Hematopoietic multipotent progenitor cell treated with erythropoietin and hydrocortisone succinate and interleukin-3 and kit ligand, for 17 days (in vitro differentiated cells): ENCODE measurements at regions not wholly inside any gene's neighbourhood (a gene's known extent, or its start where the extent isn't known, plus 50 kb on each side); places are given as distances from the start of the nearest gene placed in this dataset.

ENCODE experiments used
- DNase-seq: peaks from one replicate; pipeline ENCODE4 v3.0.0-alpha.2; 2015; ENCODE audit warnings: low spot score

DNA sequence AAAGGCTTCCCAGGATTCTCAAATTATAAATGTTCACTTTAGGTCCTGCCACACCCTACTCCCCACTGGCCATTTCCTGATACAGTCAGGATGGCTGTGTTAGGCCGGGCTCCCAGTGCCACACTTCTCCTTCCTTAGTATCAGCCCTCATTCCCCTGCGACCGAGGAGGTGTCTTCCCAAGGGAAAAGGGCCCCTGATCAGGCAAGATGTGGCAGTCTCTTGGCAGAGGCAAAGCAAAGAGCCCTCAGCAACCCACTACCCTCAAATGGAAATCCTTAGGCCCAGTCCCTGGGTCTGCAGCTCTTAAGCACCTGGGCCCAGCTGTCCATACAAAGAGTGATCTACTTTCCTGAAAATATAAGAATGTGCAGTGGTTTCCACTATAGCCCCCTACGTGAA lies 96.5 kb upstream of the VASH1 start:
- no peak for DNase-seq

DNA sequence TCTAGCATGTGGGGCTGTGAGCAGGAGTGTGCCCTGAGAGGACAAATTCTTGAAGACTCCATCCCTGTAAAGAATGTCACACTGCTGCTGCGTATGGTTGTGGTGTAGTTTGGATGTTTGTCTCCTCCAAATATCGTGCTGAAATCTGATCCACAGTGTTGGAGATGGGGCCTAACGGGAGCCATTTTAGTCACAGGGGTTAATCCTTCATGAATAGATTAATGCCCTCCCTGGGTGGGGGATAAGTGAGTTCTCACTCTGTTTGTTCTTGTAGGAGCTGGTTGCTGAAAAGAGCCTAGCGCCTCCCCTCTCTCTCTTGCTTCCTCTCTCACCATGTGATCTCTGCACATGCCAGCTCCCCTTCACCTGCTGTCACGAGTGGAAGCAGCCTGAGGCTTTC lies 94.5 kb upstream of the VASH1 start:
- DNase-seq, result no peak

DNA sequence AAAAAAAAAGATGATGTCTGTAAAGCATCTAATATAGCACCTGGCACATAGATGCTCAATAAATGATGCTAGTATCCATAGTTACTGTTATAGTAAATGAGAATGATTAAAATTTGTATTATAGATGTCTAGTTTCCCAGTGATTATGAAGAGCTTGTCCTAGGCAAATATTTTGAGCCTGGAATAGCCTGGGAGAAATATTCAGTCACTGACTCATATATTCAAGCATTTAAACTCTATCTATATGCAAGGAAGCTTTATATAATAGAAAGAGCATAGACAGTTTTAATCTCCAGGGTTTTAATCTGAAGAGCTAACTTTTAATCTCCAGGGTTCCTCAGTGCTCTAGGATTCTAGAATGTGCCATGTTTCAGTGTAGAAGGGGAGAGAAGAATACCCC lies 91.5 kb upstream of the VASH1 start:
- DNase-seq, result no peak

DNA sequence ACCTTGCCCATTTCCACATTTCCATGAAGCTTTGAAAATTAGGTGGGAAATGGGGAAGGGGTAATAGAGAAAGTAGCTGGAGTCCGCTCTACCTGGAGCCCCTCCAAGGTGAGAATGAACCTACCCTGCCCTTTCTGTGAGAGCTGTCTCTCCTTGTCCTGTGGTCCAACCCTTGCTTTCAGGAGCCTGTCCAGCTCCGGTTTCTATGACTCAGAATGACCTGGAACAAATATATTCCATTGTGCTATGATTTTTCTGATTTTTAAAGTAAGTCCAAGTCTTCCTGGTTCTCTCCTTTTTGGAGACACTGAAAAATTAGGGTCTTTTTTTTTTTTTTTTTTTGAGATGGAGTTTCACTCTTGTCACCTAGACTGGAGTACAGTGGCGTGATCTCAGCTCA lies 89.1 kb upstream of the VASH1 start:
- no peak for DNase-seq

DNA sequence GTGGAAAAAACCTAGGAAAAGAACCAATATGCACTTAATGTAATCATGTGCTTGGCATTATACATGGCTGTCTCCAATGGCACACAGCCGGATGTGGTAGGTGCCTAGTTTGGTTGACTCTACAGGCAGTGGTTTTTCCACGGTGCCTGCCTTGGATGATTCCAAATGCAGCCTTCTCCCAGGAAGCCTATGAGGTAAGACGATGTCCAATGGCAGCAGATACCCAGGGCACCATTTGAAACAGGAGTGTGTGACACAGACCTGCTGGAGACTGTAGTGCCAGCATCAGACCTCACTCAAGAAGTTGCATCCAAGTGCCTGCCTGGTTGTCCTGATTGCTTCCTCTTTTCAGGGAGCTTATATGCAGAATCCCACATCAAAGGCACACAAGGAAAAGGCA lies 88.0 kb upstream of the VASH1 start:
- DNase-seq, result no peak

DNA sequence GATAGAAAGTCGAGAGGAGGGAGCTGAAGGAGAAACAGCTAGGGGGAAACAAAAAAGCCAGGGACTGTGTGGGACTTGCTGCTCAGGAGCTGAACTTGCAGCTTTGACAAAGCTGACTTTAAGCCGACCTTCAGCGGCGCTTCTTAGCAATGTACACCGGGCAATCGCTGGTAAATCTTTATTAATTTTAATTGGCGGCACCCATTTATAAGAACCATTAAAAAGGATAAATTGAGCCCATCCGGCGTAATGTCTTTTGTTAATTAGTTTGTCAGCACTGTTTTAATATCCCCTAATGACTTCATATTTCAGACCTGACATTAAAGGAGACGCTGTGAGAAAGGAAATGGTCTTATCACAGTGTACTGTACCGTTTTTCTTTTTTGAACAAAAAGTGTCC lies 86.2 kb upstream of the VASH1 start:
- DNase-seq, result no peak

DNA sequence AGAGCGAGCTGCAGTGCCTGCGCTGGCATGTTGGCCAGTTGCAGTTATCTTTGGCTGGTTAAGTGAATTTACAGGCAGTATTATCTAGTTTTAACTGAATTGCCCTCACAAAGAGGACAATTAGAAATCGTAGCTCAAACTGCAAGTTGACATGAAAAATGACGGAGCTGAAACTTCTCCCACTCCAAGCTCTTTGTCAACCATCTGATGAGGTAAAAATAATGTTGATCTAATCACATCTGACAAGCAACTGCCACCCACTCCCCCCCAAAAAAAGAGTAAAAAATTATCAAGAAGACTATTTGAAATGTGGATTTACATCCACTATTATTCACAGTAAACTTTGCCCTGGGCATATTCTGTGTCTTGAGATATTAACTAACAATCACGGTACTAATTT lies 84.7 kb upstream of the VASH1 start:
- DNase-seq, result no peak

DNA sequence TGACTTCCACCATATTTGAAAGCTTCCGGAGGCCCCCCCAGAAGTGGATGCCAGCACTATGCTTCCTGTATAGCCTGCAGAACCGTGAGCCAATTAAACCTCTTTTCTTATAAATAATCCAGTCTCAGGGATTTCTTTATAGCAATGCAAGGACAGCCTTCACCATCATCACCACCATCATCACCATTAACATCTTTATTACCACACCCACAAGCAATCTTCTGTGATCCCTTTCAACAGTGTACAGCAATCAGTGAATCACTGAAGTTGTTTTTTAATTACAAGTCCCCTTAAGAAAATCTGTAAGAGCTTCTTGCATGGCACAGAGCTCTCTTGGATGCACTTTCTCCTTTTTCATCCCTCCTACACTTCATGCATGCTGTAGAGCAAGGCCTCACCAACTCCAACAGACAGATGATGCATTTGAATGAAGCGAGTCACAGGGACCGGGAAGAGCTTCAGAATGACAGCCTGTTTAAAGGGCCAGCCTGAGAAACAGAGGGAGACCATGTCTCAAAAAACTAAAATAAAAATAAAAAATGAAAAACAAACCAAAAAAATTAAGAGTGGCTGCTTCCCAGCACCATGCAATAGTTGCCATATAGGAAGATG lies 83.6 kb upstream of the VASH1 start:
- DNase-seq, result no peak

DNA sequence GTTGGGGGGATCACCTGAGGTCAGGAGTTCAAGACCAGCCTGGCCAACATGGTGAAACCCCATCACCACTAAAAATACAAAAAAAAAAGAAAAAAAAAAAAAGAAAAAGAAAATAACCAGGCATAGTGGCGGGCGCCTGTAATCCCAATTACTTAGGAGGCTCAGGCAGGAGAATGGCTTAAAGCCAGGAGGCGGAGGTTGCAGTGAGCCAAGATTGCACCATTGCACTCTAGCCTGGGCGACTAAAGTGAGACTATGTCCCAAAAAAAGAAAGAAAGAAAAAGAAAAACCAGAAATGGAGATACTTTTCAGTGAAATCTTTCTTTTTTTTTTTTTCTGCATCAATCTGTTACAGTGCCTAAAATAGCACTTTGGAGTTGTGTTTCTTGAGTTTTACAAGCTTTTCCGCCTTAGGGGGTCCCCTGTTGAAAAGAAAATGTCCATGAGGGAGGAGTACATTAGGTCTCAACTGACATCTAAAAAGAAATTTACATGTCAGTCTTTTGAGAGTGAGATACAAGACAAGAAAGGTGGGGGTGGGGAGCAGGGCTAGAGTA lies 82.9 kb upstream of the VASH1 start:
- DNase-seq, result no peak

DNA sequence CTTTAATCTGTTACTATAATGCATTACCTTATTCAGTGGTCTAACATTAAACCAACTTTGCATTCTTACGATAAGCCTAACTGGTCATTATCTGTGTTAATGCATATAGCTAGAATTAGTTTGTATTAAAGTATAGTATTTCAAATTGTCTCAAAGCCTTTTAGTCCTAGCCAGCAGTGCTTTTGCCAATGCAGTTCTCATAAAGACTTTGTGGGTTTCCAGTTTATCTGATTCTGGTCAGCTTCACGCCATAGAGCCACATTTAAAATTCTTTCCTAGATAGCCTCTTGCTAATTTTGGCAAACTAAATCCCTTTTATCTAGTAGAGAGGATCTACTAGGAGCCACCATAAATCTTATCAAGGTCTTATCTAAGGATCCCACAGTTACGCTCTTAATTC lies 78.9 kb upstream of the VASH1 start:
- no peak for DNase-seq

DNA sequence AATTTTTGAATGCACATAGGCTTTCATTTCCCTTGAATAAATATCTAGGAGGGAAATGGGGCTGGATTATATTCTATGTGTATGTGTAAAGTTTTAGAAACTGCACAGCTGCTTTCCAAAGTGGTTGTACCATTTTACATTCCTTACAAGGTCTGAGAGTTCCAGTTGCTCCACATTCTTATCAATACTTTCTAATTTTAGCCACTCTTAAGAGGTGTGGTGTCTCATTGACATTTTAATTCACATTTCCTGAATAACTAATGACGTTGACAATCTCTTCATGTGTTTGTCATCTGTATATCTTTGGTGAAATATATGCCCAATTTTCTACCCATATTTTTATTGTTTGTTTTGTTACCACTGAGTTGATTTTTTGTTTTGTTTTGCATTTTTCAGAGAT lies 74.6 kb upstream of the VASH1 start:
- no peak for DNase-seq

DNA sequence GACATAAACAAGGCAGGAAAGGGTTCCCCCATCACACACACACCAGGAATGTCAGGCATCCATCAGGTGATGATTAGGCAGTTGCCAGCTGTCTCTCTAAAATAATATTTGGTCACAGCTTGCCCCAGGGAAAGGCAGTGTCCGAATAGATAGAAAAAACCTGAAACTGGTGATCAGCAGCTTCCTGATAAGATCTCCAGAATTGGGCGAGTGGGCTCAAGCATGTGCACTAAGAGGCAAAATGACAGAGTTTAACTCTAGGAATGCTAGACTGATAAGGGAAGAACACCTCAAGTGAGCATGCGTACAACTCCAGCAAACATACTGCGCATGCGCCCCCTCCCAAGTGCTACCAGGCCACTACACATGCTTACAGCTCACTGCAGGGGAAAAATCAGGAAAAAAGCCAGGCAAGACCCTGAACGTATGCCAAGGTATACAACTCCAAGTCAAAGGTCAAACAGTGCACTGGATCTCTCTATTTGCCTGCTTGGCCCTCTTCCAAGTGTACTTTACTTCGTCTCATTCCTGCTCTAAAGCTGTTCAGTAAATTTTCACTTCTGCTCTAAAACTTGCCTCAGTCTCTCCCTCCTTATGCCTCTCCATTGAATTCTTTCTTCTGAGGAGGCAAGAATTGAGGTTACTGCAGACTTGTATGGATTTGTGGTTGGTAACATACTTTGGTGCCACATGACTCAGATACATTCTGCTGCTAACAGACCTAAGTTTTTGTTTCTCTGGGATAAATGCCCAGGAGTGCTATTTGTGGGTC lies 73.5 kb upstream of the VASH1 start:
- no peak for DNase-seq

DNA sequence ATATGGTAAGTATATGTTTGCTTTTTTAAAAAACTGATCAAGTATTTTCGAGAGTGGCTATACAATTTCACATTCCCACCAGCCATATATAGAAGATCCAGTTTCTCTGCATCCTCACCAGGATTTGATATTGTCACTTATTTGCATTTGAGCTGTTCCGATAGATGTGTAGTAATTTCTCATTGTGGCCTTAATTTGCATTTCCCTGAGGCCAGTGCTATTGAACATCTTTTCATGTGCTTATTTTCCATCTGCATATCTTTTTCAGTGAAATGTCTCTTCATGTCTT lies 72.9 kb upstream of the VASH1 start:
- DNase-seq, result no peak

DNA sequence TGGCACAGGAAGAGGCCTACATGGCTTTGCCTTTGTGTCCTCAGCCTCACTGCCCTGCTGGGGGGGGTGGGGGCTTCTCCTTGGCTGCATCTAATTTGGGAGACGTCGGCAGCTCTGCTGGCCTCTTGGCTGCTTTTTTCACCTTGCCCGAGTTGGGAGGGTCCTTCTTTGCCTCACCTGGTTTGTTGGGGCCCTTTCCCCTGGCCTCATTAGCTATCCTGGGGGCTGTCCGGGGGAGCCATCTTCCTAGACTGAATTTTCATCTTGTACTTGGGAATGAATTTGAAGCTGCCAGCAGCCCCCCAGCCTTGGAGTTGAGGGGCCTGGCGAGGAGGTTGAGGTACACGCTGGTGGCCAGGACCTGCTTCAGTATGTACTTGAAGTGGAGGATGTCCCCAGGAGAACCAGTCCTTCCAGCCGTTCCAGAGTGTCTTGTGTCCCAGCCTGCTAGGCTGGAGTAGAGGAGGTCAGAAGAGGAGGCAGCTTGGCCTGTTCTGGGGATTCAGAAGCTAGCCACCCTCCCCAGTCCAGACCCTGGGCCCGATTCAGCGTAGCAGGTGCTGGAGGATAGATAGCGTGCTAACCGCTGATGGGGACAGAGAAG lies 70.7 kb upstream of the VASH1 start:
- no peak for DNase-seq

DNA sequence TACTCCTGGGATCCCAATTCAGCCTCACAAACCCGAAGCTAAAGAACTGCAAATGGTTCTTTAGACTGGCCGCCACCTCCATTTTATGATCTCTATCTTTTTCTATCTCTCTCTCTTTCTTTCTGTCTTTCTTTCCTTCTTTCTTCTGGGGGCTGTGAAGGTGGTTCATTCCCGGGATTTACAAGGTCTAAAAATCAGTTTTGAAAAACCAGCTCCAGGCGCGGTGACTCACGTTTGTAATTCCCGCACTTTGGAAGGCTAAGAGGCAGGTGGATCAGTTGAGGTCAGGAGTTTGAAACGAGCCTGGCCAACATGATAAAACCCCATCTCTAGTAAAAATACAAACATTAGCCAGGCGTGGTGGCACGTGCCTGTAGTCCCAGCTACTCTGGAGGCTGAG lies 67.2 kb upstream of the VASH1 start:
- no peak for DNase-seq

DNA sequence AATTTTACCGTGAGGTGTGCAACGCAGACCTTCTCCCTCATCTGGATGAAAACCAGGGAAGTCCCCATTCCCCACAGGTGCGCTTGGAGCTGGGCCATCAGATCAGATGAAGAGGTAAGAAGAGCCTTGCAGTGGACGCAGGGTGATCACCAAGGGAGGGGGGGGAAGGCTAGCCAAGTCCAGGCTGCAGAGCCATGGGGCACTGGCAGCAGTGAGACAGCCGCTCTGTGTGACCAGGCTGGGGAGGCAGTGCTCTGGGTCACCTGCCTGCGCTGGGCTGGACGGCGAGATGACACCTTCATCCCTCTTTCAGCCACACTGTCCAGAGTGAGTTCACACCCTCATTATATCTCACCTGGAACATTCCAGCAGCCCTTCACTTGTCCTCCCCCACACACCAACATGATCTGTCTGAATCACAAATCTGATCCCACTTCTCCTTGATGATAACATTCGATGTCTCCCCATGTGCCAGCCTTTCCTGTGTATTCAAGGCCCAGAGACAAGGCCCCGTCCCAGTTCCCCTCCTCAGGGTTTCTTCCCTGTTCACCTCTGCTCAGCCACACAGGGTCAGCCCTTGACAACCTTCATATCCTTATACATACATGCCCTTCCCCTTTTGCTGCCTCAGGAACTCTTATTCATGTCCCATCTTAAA lies 65.9 kb upstream of the VASH1 start:
- no peak for DNase-seq

DNA sequence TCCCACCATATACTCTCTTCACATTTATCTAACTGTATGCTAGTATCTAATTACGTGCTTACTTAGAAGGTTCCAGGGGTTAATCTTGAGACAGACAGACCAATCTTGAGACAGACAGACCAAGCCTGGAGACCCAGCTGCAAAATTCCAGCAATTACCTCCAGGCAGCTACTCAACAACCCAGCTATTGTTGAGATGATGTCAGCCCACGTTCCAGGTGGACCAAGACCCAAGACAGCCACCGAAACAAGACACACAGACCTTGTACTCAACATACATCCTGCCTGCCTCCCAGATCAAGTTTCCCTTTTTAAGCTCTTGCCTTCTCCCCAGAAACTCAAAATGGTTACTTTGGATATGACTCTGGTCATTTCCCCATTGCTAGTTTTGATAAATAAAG lies 64.9 kb upstream of the VASH1 start:
- DNase-seq, result no peak

DNA sequence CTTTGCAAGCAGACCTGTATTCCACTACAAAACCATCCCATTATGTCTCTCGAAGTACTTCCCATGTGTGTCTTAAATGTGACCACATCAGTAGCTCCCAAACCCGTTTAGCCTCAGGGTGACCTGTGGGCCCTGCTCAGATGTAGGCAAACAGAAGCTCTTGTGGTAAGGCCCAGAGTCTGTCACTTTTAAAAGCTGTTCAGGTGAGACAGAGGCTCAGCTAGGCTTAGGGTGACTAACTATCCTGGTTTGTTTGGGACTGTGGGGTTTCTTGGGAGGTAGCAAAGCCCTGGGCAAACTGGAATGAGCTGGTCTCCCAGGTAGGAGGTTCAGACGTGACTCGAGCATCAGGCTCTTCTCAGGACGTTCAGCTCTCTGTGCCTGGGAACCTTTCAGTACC lies 64.5 kb upstream of the VASH1 start:
- DNase-seq, result no peak

DNA sequence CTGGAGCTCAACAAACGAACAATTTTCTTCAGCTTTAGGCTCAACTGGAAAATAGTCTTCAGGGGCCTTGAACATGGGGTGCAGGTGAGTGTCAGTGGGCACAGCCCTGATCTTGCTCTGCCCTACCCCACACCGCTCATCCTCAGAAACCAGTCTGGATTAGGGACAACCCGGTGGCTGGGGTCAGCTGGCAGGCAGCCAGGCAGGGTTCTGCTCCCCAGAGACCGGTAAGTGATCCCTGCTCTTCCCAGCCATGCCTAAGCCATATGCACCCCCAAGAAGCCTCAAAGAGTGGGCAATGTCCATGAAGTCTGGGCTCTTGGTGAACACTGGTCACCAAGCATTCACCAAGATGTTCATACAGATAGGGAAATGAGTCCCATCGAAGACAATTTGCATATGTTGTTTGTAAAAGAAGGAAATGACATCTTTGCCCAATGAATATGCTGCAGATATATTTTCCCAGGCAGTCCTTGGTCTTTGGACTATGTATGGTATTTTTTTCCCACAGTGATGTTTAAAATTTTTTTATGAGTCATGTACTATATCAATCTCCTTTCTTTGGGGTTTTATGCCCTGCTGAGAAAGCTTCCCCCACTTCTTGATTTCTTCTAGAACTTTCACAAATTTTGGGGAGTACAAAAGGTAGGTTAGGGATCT lies 63.9 kb upstream of the VASH1 start:
- DNase-seq, result no peak

DNA sequence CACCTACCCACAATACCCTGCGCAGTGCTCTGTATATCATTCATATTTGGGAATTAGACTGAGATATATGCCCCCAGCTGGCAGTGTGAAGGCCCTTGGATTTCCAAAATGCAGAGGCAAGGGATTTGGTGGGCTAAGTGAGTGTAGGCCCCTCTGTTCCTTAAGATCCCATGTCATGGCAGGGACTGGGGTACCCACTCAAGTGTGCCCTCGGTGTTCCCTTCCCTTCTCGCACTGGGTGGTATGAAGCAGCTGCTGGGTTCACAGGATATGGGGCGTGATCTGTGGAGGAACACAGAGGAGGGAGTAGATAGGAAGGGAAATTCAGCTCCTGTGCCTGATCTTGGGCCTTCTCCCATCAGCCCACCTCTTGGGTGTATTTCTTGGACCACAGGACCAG lies 63.1 kb upstream of the VASH1 start:
- DNase-seq, result no peak

DNA sequence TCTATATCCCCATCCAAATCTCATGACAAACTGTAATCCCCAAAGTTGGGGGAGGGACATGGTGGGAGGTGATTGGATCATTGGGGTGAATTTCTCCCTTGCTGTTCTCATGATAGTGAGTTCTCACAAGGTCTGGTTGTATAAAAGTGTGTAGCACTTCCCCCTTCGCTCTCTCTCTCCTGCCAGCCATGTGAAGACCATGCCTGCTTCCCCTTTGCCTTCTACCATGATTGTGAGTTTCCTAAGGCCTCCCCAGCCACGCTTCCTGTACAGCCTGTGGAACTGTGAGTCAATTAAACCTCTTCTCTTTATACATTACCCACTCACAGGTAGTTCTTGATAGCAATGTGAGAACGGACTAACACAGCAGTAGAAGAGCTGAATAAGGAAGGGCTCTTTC lies 62.6 kb upstream of the VASH1 start:
- DNase-seq, result no peak

DNA sequence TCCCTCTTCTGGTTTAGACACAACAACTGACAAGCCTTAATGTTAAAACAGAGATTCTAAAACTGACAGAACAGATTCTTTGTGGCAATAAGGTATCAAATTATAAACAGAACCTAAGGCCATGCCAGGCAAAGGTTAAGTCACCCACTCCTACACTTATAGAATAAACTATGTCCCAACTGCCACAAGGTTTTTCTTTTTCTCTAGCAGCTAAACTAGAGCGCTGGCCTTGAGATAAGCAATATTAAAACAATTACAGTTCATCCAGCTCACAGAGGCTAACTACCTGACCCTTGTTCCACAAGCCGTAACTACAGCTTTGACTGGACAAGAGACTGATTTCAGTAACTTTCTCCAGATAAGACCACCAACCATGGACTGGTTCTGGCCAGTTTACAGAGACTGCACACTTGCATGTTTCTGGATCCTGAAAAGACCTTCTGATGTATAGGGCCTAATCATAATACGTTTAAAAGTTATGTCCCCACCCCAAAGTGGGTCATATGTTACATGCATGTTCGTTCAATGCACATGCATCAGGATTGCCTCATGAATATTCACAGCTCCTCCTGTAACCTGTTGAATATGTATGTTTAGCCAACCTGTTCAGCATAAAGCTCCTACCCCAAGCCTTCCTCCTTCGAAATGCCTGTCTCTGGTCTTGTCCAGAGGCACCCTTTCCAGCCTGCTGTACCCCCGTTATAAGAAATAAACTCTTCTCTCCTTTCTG lies 61.9 kb upstream of the VASH1 start:
- no peak for DNase-seq
